Testis (tissue), 2 donors: ENCODE measurements at regions not wholly inside any gene's neighbourhood (a gene's known extent, or its start where the extent isn't known, plus 50 kb on each side); places are given as distances from the start of the nearest gene placed in this dataset.

ENCODE experiments used
- POLR2A ChIP-seq: fragments of 450-650 bp; IDR thresholded peaks from one replicate; pipeline ENCODE4 v1.6.1; 2017; ENCODE audit warnings: antibody characterized with exemption, mild to moderate bottlenecking, moderate library complexity
- TF ChIP-seq, protein P1 (sequence below), 3 experiments: fragments of 450-650 bp in 2 of 3; fragments of 200-600 bp in 1 of 3; sonication (generic) in 1 of 3; IDR thresholded peaks; one replicate each; pipeline ENCODE4 v1.5.1; 2016 to 2019; ENCODE audit warnings: antibody characterized with exemption in 3 of 3, mild to moderate bottlenecking in 2 of 3, moderate library complexity in 1 of 3

DNA sequence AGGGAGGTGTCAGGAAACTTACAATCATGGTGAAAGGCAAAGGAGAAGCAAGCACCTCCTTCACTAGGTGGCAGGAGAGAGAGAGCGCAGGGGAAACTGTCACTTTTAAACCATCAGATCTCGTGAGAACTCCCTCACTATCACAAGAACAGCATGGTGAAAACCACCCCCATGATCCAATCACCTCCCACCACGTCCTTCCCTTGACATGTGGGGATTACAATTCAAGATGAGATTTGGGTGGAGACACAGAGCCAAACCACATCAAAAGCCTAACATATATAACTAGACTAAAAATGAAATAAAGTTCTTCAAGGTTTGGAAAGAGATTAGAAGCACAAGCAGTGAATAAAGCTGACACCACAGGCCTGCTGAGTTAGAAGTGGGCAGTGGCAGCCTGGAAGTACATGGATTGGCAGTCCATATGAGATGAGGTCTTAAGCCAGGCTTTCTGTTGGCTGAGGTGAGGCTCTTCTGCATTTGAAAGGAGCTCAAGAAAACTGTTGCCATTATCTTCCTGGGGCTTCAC, 96.4 kb upstream of the MDFIC start:
- TF ChIP-seq, protein P1, sequence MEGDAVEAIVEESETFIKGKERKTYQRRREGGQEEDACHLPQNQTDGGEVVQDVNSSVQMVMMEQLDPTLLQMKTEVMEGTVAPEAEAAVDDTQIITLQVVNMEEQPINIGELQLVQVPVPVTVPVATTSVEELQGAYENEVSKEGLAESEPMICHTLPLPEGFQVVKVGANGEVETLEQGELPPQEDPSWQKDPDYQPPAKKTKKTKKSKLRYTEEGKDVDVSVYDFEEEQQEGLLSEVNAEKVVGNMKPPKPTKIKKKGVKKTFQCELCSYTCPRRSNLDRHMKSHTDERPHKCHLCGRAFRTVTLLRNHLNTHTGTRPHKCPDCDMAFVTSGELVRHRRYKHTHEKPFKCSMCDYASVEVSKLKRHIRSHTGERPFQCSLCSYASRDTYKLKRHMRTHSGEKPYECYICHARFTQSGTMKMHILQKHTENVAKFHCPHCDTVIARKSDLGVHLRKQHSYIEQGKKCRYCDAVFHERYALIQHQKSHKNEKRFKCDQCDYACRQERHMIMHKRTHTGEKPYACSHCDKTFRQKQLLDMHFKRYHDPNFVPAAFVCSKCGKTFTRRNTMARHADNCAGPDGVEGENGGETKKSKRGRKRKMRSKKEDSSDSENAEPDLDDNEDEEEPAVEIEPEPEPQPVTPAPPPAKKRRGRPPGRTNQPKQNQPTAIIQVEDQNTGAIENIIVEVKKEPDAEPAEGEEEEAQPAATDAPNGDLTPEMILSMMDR (IDR thresholded peaks at IDR 0.05), result no peak
- no peak for TF ChIP-seq POLR2A
